HG02943 (cell line): ENCODE measurements at regions not wholly inside any gene's neighbourhood (a gene's known extent, or its start where the extent isn't known, plus 50 kb on each side); places are given as distances from the start of the nearest gene placed in this dataset.

Source experiments
- ATAC-seq: cut with Tn5 transposase; IDR thresholded peaks from one replicate; pipeline ENCODE4 v1.9.1; 2021; ENCODE audit warnings: mild to moderate bottlenecking, low read depth, moderate library complexity; ENCODE audit not compliant: unreplicated experiment

DNA sequence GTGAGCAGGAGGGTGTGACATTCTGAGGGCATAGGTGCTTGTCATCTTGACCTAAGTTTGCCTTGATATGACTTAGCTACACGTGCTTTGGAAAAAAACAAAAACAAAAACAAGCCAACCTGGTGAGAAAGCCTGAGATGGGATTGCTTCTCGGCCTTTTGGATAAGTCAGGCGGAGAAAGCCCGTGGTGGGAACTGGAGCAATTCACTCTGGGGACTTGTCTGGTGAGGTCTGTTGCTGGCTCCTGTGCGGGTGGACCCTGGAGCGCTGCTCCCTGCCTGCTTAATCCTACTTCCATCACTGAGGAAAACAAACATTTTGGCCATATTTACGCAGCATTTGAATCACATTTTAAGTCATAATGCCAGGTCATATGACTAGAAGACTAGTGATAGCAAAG, 100.3 kb downstream of the SNX19 start:
- no peak for ATAC-seq

DNA sequence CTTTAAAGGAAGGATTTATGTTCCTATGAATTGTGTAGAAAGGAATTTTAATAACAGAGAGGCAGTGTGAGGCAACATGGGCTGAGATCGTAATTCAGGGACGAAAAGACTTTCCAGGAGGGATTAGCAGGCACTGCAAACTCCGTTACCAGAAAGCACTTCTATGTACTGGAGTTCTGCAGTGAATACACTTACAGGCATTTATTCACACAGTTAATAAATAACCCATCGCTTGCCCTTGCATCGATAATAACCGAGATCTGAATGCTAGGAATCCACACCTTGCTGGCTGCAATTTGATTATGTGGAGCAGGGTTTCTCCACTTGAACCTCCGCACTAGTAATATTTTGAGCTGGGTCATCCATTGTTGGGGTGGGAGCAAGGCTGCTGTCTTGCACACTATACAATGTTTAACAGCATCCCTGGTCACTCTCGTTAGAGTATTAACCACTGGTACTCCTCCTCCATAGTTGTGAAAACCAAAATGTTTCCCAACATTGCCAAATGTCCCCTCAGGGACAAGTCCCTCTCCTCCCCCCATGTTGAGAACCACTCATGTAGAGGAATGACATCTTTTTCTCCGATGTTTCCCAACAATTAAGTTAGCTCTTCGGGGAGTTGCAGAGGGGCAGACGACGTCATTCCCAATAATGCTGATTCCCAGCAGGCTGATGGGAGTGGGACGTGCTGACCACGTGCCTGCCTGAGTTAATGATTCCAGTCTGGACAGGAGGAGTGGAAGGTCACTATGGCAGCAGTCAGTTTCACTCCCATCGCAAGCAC, 99.5 kb downstream of the SNX19 start:
- ATAC-seq: no peak

DNA sequence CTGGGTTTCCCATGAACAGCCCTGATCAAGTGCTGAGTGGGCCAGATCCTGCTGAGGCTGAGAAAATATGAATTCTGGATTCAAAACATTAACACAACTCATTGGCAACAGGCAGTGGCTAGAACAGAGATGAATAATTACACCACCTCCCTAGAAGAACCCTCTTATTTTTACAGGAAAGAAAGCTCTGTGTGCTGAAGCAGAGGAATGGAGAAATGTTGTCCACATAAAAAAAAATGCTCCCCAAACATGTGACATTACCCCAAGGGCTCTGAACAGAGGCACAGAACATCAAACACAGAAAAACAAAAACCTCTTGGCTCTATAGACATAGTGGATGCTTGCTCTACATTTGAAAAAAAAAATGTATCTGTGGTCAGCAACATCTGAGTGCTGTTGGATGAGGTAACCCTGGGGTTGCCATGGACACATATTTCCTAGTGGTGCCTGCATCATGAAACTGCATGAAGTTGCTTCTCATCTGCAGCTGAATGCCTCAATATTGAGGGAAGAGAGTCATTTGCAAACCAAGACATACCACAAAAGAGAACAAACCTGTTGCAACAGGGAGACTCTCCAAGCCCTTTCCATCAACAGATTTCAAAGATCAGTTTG, 98.8 kb downstream of the SNX19 start:
- ATAC-seq: no peak

DNA sequence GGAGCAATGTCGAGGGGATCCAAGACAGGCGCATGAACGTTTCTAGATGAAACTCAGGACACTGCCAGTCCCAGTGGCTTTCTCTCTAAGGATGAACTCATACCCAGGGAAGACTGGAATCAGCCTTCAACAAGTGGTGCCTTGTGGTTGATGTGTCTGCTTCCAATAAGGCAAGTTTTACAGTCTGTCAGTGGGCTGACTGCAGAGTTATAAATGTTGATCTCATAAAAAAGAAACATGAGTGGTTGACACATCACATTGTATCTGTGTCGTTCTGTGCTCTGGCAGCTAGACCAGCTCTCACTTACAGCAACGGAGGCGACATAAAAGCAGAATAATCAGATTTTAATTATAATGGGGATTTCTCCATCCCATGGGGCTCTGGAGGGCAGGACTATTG, 96.7 kb downstream of the SNX19 start:
- no peak for ATAC-seq
